Immature natural killer cell (primary cell): ENCODE measurements at regions not wholly inside any gene's neighbourhood (a gene's known extent, or its start where the extent isn't known, plus 50 kb on each side); places are given as distances from the start of the nearest gene placed in this dataset.

ENCODE experiments used
- DNase-seq, 3 donors: peaks; one replicate each; pipeline ENCODE4 v3.0.0; 2022; ENCODE audit warnings: mixed read lengths in 1 of 3
- H3K27ac Mint-ChIP-seq, 6 donors: one replicate each; pipeline ENCODE4 v1.8.0; 2020; ENCODE audit warnings: mixed read lengths in 6 of 6, mild to moderate bottlenecking in 5 of 6, inconsistent platforms in 4 of 6, moderate library complexity in 3 of 6
- H3K27me3 Mint-ChIP-seq, 3 donors: one replicate each; pipeline ENCODE4 v1.8.0; 2020 to 2021; ENCODE audit warnings: low read depth in 3 of 3, mild to moderate bottlenecking in 3 of 3, mixed read lengths in 3 of 3, moderate library complexity in 3 of 3, inconsistent platforms in 1 of 3
- H3K36me3 Mint-ChIP-seq, 3 donors: one replicate each; pipeline ENCODE4 v1.8.0; 2020; ENCODE audit warnings: mixed read lengths in 3 of 3, inconsistent platforms in 2 of 3, mild to moderate bottlenecking in 2 of 3
- H3K4me1 Mint-ChIP-seq, 2 donors: one replicate each; pipeline ENCODE4 v1.8.0; 2020; ENCODE audit warnings: inconsistent platforms in 2 of 2, mild to moderate bottlenecking in 2 of 2, mixed read lengths in 2 of 2, moderate library complexity in 1 of 2
- H3K4me3 Mint-ChIP-seq, 5 donors: one replicate each; pipeline ENCODE4 v1.8.0; 2020; ENCODE audit warnings: mild to moderate bottlenecking in 5 of 5, mixed read lengths in 5 of 5, inconsistent platforms in 3 of 5, moderate library complexity in 3 of 5
- H3K9me3 Mint-ChIP-seq, 6 donors: one replicate each; pipeline ENCODE4 v1.8.0; 2020; ENCODE audit warnings: mild to moderate bottlenecking in 6 of 6, mixed read lengths in 6 of 6, inconsistent platforms in 4 of 6, moderate library complexity in 3 of 6

DNA sequence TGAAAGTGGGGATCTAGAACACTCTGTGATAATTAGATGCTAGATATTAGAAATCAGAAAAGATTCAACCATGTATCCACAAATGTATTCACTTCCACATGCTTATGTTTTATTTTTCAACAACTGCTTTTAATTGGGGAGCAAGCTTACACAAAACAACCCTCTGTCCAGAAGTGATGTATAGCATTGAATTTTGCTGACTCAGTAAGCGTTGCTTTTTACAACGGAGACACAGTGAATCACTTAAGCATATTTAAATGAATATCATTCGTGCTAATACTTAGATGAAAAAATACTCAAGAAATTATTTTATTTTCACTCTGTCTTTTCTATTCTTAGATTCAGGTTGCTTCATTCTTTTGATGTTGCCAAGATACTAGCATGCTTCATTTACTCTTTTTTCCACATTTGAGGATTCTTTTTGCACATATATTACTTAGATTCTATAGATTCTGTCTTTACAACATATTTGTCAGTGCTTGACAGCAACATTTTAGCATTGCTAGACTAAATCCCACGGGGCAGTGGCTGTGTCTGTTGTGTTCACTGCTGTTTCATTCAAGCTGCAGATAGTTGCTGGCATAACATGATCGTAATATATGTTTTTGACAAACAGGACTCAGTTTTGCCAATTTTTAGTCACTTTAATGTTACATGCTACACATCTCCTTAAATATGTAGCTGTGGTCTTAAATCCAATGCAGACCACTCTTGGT lies 1714.4 kb upstream of the SEL1L start:
- no peak overlapping the region for H3K27ac Mint-ChIP-seq
- no peak overlapping the region for H3K4me3 Mint-ChIP-seq

GRCh38 chr14:83251402-83251801 lies 1717.7 kb upstream of the SEL1L start:
- no peak overlapping the region for H3K27ac Mint-ChIP-seq
- peaks cover 0 to 3% (median 0%) of the 10 kb centered on the region in 3 donors for H3K36me3 Mint-ChIP-seq
- H3K9me3 Mint-ChIP-seq = peaks cover 5 to 40% (median 18%) of the 10 kb centered on the region in 6 donors
- no peaks in the 10 kb centered on the region for H3K4me1 Mint-ChIP-seq
- DNase-seq = no peak
- peaks cover 0 to 2% (median 0%) of the 10 kb centered on the region in 3 donors for H3K27me3 Mint-ChIP-seq
- H3K4me3 Mint-ChIP-seq = no peak overlapping the region

More for the DNA sequence above, 1714.4 kb upstream of the SEL1L start:
- DNase-seq = no peak
- H3K27me3 Mint-ChIP-seq = no peaks in the 10 kb centered on the region
- H3K4me1 Mint-ChIP-seq = no peaks in the 10 kb centered on the region
- H3K9me3 Mint-ChIP-seq = peaks cover 5 to 50% (median 20%) of the 10 kb centered on the region in 6 donors
- H3K36me3 Mint-ChIP-seq = no peaks in the 10 kb centered on the region

- no peaks in the 10 kb centered on the region for H3K4me1 Mint-ChIP-seq
- peaks cover 0 to 3% (median 0%) of the 10 kb centered on the region in 3 donors for H3K36me3 Mint-ChIP-seq
- no peak for DNase-seq
- H3K27ac Mint-ChIP-seq = no peak overlapping the region
- H3K27me3 Mint-ChIP-seq = peaks cover 0 to 2% (median 0%) of the 10 kb centered on the region in 3 donors
- peaks cover 2 to 31% (median 14%) of the 10 kb centered on the region in 6 donors for H3K9me3 Mint-ChIP-seq
- no peak overlapping the region for H3K4me3 Mint-ChIP-seq
Observed at GRCh38 chr14:83253870-83254269, 1720.2 kb upstream of the SEL1L start.

DNA sequence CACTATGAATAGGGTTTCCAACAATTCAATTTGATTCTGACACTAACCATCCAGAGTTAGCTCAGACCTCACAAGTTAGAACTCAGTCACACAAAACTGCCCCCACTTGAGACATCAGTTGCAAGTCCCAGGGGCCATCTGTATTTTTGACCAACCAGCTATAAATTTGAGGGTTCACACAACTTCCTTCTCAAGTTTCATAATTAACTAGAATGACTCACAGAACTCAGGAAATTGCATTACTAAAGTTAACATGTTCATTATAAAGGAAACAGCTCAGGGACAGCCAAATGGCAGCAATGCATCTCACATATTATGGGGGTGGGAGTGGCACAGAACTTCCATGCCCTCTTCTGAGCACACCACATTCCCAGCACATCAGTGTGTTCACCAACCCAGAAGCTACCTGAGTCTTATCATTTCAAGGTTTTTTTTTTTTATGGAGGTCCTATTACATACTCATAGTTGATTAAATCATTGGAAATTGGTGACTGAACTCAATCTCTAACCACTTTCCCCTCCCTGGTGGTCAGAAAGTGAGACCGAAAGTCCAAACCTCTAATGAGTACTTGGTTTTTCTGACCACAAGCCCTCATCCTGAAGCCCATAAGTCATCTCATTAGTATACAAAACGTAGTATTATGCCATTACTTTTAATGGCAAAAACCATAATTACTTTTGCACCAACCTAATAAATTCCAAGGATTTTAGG lies 1721.5 kb upstream of the SEL1L start:
- H3K36me3 Mint-ChIP-seq = peaks cover 0 to 3% (median 0%) of the 10 kb centered on the region in 3 donors
- H3K4me3 Mint-ChIP-seq = no peak overlapping the region
- H3K9me3 Mint-ChIP-seq = peaks cover 2 to 23% (median 11%) of the 10 kb centered on the region in 6 donors
- DNase-seq = no peak
- H3K27me3 Mint-ChIP-seq = peaks cover 0 to 2% (median 2%) of the 10 kb centered on the region in 3 donors
- no peak overlapping the region for H3K27ac Mint-ChIP-seq
- no peaks in the 10 kb centered on the region for H3K4me1 Mint-ChIP-seq

DNA sequence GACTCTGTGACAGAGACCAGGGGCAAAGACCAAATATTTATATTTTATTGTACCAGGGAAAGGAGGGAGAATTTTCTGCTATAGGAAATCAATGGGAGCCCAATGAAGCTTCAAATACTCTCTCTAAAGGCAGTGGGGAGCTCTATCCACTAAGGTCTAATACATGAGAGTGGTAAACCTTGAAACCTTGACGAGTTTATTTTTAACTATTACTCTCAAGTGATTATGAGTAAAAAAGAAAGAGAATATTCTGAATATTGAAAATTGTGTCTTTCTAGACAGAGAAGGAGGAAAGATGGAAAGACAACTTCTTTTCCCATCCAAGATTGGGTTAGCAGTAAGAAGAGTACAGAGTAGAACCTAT lies 1722.1 kb upstream of the SEL1L start:
- Mint-ChIP-seq H3K27me3 (peaks cover 0 to 2% (median 2%) of the 10 kb centered on the region in 3 donors), H3K36me3 (peaks cover 0 to 3% (median 0%) of the 10 kb centered on the region in 3 donors), H3K4me1 (no peaks in the 10 kb centered on the region)

DNA sequence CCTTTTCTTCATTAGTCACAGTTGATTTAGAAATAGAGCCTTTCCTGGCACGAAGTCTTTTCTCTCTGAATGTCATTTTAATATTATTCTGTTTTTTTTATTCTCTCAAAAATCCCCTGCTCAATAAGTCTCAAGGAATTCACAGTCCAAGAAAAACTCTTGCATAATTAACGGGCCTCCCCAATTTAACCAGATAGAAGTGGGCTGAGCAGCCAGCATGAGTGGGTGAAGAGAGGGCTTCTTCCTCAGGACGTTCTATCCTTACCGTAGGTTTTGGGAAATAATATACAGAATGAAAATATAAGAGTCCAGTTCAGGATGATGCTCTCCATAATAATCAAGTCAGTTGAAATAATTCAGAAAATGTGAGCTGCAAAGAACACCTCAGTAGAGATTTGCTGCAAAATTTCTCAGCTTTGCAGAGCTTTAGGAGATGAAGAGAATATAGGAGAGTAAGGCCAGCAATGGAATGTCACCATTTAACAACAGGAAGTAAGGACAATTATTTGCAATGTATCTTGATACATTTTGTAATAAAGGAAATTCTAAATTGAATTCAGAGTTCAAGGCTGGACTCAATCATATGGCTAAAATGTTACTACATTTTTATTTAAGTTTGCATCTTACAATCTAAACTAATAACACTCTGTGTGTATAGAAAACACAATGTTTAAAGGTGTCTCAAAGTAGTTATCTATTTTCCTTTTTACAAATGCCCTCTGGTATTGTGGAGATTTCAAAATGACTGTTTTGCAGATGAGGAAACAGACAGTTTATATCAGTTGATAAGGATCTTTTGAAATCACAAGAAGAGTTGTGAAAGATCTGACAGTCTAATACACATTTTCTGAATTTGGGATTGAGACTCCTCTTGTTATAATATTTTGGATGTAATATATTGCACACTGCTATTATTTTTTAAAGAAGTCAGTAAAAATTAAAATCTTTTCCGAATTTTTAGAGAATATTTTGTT lies 1724.1 kb upstream of the SEL1L start:
- H3K27ac Mint-ChIP-seq = no peak overlapping the region
- peaks cover 0 to 3% (median 0%) of the 10 kb centered on the region in 3 donors for H3K36me3 Mint-ChIP-seq
- no peak overlapping the region for H3K4me3 Mint-ChIP-seq
- peaks cover 3 to 38% (median 23%) of the 10 kb centered on the region in 6 donors for H3K9me3 Mint-ChIP-seq
- peaks cover 0 to 3% (median 2%) of the 10 kb centered on the region in 3 donors for H3K27me3 Mint-ChIP-seq
- DNase-seq = no peak
- no peaks in the 10 kb centered on the region for H3K4me1 Mint-ChIP-seq

More for the DNA sequence above, 1722.1 kb upstream of the SEL1L start:
- no peak overlapping the region for H3K4me3 Mint-ChIP-seq
- no peak overlapping the region for H3K27ac Mint-ChIP-seq
- H3K9me3 Mint-ChIP-seq = peaks cover 2 to 23% (median 11%) of the 10 kb centered on the region in 6 donors
- no peak for DNase-seq

- H3K27ac Mint-ChIP-seq = no peak overlapping the region
- H3K4me3 Mint-ChIP-seq = no peak overlapping the region
- H3K9me3 Mint-ChIP-seq = peaks cover 11 to 39% (median 20%) of the 10 kb centered on the region in 6 donors
- no peak for DNase-seq
- H3K27me3 Mint-ChIP-seq = peaks cover 0 to 2% (median 2%) of the 10 kb centered on the region in 3 donors
- H3K36me3 Mint-ChIP-seq = no peaks in the 10 kb centered on the region
- no peaks in the 10 kb centered on the region for H3K4me1 Mint-ChIP-seq
Observed at GRCh38 chr14:83260751-83261150, 1727.1 kb upstream of the SEL1L start.

DNA sequence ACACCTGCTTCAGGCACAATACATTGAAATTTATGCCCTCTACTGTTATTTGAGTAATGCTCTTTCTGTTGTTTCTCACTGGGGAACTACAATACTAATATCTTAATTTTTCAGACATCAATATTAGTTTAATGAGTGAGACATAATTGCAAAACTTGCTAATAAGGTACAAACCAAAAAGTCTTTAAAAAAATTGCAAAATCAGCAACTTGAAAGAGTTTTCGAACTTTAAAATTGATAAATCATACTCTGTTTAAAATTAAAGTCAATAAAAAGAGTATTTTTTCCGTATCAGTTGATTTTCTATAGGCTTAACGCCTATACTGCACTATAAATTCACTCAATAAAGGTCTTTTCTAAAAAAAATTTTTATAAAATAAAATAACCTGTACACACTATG lies 1735.9 kb upstream of the SEL1L start:
- no peak for DNase-seq
- Mint-ChIP-seq H3K9me3 (peaks cover 1 to 32% (median 14%) of the 10 kb centered on the region in 6 donors), H3K27me3 (no peaks in the 10 kb centered on the region), H3K27ac (no peak overlapping the region), H3K4me1 (no peaks in the 10 kb centered on the region), H3K4me3 (no peak overlapping the region), H3K36me3 (peaks cover 0 to 5% (median 0%) of the 10 kb centered on the region in 3 donors)

DNA sequence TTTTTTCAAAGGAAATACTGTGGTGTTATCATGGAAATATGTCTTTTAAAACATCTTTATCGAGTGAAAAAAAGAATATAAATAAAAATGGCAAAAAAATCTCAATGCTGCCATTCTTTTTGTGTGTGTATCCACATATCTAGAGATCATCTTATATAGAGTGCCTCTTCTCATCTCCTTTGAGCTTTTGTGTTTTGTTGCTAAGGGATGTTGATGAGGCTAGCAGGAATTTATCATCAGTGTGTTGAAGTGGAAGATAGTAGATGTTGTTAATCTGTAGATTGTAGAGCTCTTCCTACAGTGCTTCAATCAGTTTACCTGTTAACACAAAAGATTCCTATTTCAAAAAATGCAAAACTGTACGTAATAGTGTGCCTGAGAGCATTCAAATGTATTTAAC lies 1738.0 kb upstream of the SEL1L start:
- Mint-ChIP-seq H3K9me3 (peaks cover 4 to 38% (median 16%) of the 10 kb centered on the region in 6 donors), H3K4me3 (no peak overlapping the region), H3K4me1 (no peaks in the 10 kb centered on the region), H3K27me3 (no peaks in the 10 kb centered on the region), H3K27ac (no peak overlapping the region), H3K36me3 (peaks cover 0 to 5% (median 0%) of the 10 kb centered on the region in 3 donors)
- no peak for DNase-seq

- DNase-seq = no peak
- Mint-ChIP-seq H3K36me3 (no peaks in the 10 kb centered on the region), H3K27ac (no peak overlapping the region), H3K9me3 (peaks cover 10 to 45% (median 18%) of the 10 kb centered on the region in 6 donors), H3K4me1 (no peaks in the 10 kb centered on the region), H3K27me3 (no peaks in the 10 kb centered on the region), H3K4me3 (no peak overlapping the region)
Observed at GRCh38 chr14:83280719-83281118, 1747.1 kb upstream of the SEL1L start.

- DNase-seq = no peak
- no peaks in the 10 kb centered on the region for H3K27me3 Mint-ChIP-seq
- no peak overlapping the region for H3K4me3 Mint-ChIP-seq
- peaks cover 0 to 2% (median 0%) of the 10 kb centered on the region in 3 donors for H3K36me3 Mint-ChIP-seq
- H3K9me3 Mint-ChIP-seq = peaks cover 8 to 37% (median 14%) of the 10 kb centered on the region in 6 donors
- H3K27ac Mint-ChIP-seq = no peak overlapping the region
- H3K4me1 Mint-ChIP-seq = no peaks in the 10 kb centered on the region
Observed at GRCh38 chr14:83282706-83283105, 1749.1 kb upstream of the SEL1L start.

DNA sequence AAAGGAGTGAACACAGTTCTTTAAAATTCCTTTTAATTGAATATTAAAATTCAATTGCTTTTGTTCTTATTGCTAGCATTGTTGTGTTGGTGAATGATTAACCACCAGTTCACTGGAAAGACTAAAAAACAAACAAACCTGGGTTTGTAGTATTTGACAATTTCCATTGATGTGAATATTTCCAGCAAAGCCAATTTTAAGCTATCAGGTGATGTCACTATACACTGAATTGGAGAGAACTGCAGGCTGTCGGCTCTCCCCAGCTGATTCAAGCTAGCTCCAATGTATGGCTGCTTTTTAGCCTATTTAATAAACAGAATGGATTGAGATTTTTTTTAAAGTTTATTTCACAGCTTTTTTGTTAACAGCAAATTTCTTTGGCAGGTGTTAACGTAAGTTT lies 1753.6 kb upstream of the SEL1L start:
- H3K4me3 Mint-ChIP-seq = no peak overlapping the region
- H3K27me3 Mint-ChIP-seq = peaks cover 0 to 1% (median 0%) of the 10 kb centered on the region in 3 donors
- H3K27ac Mint-ChIP-seq = no peak overlapping the region
- DNase-seq = no peak
- H3K4me1 Mint-ChIP-seq = no peaks in the 10 kb centered on the region
- H3K9me3 Mint-ChIP-seq = peaks cover 7 to 39% (median 13%) of the 10 kb centered on the region in 6 donors
- peaks cover 0 to 2% (median 0%) of the 10 kb centered on the region in 3 donors for H3K36me3 Mint-ChIP-seq

- Mint-ChIP-seq H3K4me1 (no peaks in the 10 kb centered on the region), H3K4me3 (no peak overlapping the region), H3K27ac (no peak overlapping the region), H3K9me3 (peaks cover 4 to 36% (median 13%) of the 10 kb centered on the region in 6 donors), H3K27me3 (peaks cover 0 to 1% (median 0%) of the 10 kb centered on the region in 3 donors), H3K36me3 (peaks cover 0 to 2% (median 0%) of the 10 kb centered on the region in 3 donors)
- no peak for DNase-seq
Observed at GRCh38 chr14:83289390-83289789, 1755.7 kb upstream of the SEL1L start.
